OCI-LY1 (cell line): ENCODE measurements at regions not wholly inside any gene's neighbourhood (a gene's known extent, or its start where the extent isn't known, plus 50 kb on each side); places are given as distances from the start of the nearest gene placed in this dataset.
"Not testable (repeated sequence)": the region's sequence is repeated elsewhere in the genome, so short reads cannot be mapped to it uniquely, and the experiment has no call there.

Experiments
- EZH2 ChIP-seq: fragments of 200-600 bp; sonication (generic), shearing (Covaris generic); IDR thresholded peaks from 2 replicates; pipeline ENCODE4 v1.8.0; 2017; ENCODE audit warnings: borderline replicate concordance, mixed run types, mild to moderate bottlenecking, antibody characterized with exemption, low read length, moderate library complexity, mixed read lengths
- TF ChIP-seq, protein P1 (sequence below): fragments of 200-600 bp; sonication (generic), shearing (Covaris generic); IDR thresholded peaks from 2 replicates; pipeline ENCODE4 v1.5.1; 2017; ENCODE audit warnings: mild to moderate bottlenecking, antibody characterized with exemption, low read length, moderate library complexity, mixed read lengths

DNA sequence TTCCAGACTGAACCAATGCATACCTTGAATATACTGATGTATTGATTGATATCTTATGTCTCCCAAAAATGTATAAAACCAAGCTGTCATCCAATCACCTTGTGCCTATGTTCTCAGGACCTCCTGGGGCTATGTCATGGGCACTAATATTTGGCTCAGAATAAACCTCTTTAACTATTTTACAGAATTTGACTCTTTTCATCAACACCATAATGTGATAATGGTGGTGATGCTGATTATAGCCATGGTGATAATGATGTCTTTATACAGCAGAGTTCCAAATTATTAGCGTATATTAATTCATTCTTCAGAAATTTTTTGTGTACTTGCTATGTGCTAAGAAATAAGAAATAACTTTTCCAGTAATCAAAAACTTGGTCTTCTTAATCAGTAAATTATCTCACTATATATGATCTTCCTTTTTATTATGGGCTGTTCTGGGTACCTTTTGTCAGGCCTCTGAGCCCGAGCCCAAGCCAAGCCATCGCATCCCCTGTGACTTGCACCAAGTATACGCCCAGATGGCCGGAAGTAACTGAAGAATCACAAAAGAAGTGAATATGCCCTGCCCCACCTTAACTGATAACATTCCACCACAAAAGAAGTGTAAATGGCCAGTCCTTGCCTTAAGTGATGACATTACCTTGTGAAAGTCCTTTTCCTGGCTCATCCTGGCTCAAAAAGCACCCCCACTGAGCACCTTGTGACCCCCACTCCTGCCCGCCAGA lies 496.2 kb upstream of the MMS22L start:
- TF ChIP-seq, protein P1, sequence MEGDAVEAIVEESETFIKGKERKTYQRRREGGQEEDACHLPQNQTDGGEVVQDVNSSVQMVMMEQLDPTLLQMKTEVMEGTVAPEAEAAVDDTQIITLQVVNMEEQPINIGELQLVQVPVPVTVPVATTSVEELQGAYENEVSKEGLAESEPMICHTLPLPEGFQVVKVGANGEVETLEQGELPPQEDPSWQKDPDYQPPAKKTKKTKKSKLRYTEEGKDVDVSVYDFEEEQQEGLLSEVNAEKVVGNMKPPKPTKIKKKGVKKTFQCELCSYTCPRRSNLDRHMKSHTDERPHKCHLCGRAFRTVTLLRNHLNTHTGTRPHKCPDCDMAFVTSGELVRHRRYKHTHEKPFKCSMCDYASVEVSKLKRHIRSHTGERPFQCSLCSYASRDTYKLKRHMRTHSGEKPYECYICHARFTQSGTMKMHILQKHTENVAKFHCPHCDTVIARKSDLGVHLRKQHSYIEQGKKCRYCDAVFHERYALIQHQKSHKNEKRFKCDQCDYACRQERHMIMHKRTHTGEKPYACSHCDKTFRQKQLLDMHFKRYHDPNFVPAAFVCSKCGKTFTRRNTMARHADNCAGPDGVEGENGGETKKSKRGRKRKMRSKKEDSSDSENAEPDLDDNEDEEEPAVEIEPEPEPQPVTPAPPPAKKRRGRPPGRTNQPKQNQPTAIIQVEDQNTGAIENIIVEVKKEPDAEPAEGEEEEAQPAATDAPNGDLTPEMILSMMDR: not testable (repeated sequence)
- TF ChIP-seq EZH2: not testable (repeated sequence)
